ENCODE measurements at regions not wholly inside any gene's neighbourhood (a gene's known extent, or its start where the extent isn't known, plus 50 kb on each side); places are given as distances from the start of the nearest gene placed in this dataset.

DNA sequence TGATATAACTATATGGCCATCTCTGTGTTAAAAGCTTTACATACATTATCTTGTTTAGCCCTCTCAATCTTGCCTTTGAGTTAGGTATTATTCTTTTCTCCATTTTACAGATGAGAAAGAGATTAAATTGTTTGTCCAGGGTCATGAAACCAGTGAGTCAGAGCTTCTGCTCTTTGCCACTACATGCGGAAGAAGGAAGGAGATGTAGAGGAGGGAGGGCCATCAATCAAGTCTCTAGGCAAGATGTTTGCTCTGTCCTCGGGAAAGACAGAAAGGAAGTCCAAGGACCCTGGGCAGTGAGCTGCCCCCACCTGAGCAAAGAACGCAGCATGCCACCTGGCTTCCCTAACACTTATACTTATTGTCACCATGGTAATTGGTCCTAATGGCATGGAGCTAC, 133.7 kb upstream of the IL1RAPL2 start:
- Histone ChIP-seq H3K27ac (ENCODE audit: low read depth, low read length, severe bottlenecking) (no peak overlapping the region), H3K4me3 (ENCODE audit: extremely low read depth, insufficient read depth, low read length, poor library complexity, severe bottlenecking) (no peak overlapping the region), H3K4me1 (ENCODE audit: control insufficient read depth, insufficient read depth, low read length, poor library complexity, severe bottlenecking) (no peaks in the 10 kb centered on the region), H3K9me3 (ENCODE audit: control insufficient read depth, low read length) (no peaks in the 10 kb centered on the region), H3K36me3 (ENCODE audit: control insufficient read depth, insufficient read depth, low read length) (no peaks in the 10 kb centered on the region)
- WGBS, 2 experiments (ENCODE audit: insufficient coverage in 2 of 2) = no CpG with 5 or more reads among the region's 3 CpGs

DNA sequence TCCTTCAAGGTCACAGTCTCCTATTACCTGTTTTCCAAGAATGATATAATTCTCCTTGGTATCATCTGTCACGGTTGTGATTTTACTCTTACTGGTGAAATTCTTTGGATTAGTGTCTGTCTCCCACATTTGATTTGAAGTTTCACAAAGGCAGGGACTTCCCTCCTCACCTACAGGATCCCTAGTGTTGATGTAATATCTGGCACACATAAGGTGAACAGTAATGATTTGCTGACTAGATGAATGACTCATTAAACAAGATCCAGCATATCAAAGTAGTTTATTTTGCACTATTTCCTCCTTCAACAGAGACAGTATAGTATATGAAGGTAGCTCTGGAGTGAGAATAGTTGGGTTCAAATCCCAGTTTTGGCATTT, 135.3 kb upstream of the IL1RAPL2 start:
- Histone ChIP-seq H3K27ac (ENCODE audit: low read depth, low read length, severe bottlenecking) (no peak overlapping the region), H3K9me3 (ENCODE audit: control insufficient read depth, low read length) (no peaks in the 10 kb centered on the region), H3K4me3 (ENCODE audit: extremely low read depth, insufficient read depth, low read length, poor library complexity, severe bottlenecking) (no peak overlapping the region), H3K4me1 (ENCODE audit: control insufficient read depth, insufficient read depth, low read length, poor library complexity, severe bottlenecking) (no peaks in the 10 kb centered on the region), H3K36me3 (ENCODE audit: control insufficient read depth, insufficient read depth, low read length) (no peaks in the 10 kb centered on the region)
- no CpG with 5 or more reads among the region's 1 CpG for WGBS, 2 experiments (ENCODE audit: insufficient coverage in 2 of 2)

DNA sequence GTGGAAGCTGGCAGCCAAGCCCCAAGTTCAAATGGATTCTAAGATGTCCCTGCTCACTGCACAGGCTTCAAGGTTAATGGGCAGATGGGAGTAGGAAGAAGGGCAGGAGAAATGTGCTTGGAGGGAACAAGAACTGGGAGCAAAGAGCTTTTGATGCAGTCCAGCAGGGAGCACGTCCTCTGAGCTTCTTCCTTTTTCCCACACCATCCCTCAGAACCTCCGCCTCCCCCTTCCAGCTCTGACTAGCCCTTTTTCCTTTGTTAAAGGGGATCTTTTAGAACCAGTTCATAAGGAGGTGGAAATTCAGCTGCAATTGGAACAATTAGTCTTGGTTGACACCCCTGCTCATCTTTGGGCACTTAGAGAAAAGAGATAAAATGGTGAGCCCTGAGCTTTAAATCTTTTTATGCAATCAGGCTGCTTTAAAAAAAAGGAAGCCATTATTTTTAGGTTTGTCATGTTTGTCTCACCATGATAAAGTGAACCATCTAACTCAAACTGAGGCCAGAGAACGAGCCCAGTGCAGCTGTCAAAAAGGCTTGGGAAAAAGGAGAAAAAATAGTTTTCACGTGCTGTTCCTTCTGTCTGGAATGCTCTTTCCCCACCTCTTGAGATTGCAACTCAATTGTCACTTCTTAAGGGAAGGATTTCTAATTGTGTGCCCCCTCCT, 135.8 kb upstream of the IL1RAPL2 start:
- H3K27ac ChIP-seq (ENCODE audit: low read depth, low read length, severe bottlenecking) = no peak overlapping the region
- H3K36me3 ChIP-seq (ENCODE audit: control insufficient read depth, insufficient read depth, low read length) = no peaks in the 10 kb centered on the region
- H3K9me3 ChIP-seq (ENCODE audit: control insufficient read depth, low read length) = no peaks in the 10 kb centered on the region
- WGBS, 2 experiments (ENCODE audit: insufficient coverage in 2 of 2) = no CpG with 5 or more reads among the region's 4 CpGs
- no peak overlapping the region for H3K4me3 ChIP-seq (ENCODE audit: extremely low read depth, insufficient read depth, low read length, poor library complexity, severe bottlenecking)
- H3K4me1 ChIP-seq (ENCODE audit: control insufficient read depth, insufficient read depth, low read length, poor library complexity, severe bottlenecking) = no peaks in the 10 kb centered on the region

DNA sequence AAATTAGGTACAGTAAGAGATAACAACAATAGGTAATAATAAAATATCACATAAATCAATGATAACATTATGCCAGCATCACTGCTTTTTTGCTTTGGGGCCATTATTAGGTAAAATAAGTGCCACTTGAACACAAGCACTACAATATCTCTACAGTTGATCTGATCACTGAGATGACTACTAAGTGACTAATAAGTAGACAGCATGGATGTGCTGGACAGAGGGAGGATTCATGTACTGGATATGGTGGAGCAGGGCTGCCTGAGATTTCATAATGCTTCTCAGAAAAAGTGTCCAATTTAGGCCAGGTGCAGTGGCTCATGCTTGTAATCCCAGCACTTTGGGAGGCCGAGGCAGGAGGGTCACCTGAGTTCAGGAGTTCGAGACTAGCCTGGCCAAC, 137.8 kb upstream of the IL1RAPL2 start:
- no peak overlapping the region for H3K27ac ChIP-seq (ENCODE audit: low read depth, low read length, severe bottlenecking)
- WGBS, 2 experiments (ENCODE audit: insufficient coverage in 2 of 2) = 100% methylated on average over 2 of the region's 2 CpGs; no CpG with 5 or more reads in 1 of the 2 experiments
- no peaks in the 10 kb centered on the region for H3K9me3 ChIP-seq (ENCODE audit: control insufficient read depth, low read length)
- H3K4me1 ChIP-seq (ENCODE audit: control insufficient read depth, insufficient read depth, low read length, poor library complexity, severe bottlenecking) = no peaks in the 10 kb centered on the region
- no peaks in the 10 kb centered on the region for H3K36me3 ChIP-seq (ENCODE audit: control insufficient read depth, insufficient read depth, low read length)
- H3K4me3 ChIP-seq (ENCODE audit: extremely low read depth, insufficient read depth, low read length, poor library complexity, severe bottlenecking) = no peak overlapping the region

DNA sequence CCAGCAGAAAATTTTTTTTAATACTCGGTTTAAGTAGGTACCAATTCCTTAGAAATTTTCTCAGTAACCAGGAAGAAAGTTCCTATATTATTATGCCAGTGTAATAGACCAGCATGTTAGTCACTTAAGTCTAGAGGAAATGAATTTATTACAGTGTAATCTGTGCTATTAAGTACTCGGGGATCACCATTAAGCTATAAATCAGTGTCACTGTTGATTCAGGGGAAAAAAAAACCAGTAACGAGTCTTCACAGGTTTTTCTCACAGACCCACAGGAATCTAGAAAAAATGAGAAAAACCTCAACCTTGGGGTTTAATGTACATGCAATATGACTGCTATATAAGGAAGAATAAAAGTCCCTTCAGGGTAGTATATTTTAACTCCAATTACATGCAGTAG, 138.3 kb upstream of the IL1RAPL2 start:
- Histone ChIP-seq H3K4me1 (ENCODE audit: control insufficient read depth, insufficient read depth, low read length, poor library complexity, severe bottlenecking) (no peaks in the 10 kb centered on the region), H3K9me3 (ENCODE audit: control insufficient read depth, low read length) (no peaks in the 10 kb centered on the region), H3K4me3 (ENCODE audit: extremely low read depth, insufficient read depth, low read length, poor library complexity, severe bottlenecking) (no peak overlapping the region), H3K27ac (ENCODE audit: low read depth, low read length, severe bottlenecking) (no peak overlapping the region), H3K36me3 (ENCODE audit: control insufficient read depth, insufficient read depth, low read length) (no peaks in the 10 kb centered on the region)
- WGBS, 2 experiments (ENCODE audit: insufficient coverage in 2 of 2) = no CpG with 5 or more reads among the region's 3 CpGs

DNA sequence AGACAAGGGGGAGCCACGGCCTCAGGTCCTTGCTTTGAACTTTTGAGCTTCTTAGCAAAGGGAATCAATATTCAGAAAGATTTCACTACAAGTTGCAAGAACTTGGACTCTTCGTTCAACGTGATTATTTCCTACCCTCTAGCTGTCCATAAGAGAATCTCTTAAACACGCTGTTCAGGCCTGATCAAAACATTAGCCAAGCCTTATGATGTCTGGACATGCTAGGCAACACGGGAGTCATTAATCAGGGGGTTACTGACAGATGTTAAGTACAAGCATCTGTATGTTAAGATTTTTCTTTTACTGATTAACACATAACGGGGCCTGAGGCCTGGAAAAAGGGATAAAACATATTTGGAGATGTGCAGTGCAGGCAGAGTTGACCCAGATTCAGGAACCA, 138.9 kb upstream of the IL1RAPL2 start:
- Histone ChIP-seq H3K27ac (ENCODE audit: low read depth, low read length, severe bottlenecking) (no peak overlapping the region), H3K9me3 (ENCODE audit: control insufficient read depth, low read length) (no peaks in the 10 kb centered on the region), H3K4me1 (ENCODE audit: control insufficient read depth, insufficient read depth, low read length, poor library complexity, severe bottlenecking) (no peaks in the 10 kb centered on the region), H3K36me3 (ENCODE audit: control insufficient read depth, insufficient read depth, low read length) (no peaks in the 10 kb centered on the region), H3K4me3 (ENCODE audit: extremely low read depth, insufficient read depth, low read length, poor library complexity, severe bottlenecking) (no peak overlapping the region)
- WGBS, 2 experiments (ENCODE audit: insufficient coverage in 2 of 2) = 100% methylated on average over 1 of the region's 6 CpGs; no CpG with 5 or more reads in 1 of the 2 experiments

DNA sequence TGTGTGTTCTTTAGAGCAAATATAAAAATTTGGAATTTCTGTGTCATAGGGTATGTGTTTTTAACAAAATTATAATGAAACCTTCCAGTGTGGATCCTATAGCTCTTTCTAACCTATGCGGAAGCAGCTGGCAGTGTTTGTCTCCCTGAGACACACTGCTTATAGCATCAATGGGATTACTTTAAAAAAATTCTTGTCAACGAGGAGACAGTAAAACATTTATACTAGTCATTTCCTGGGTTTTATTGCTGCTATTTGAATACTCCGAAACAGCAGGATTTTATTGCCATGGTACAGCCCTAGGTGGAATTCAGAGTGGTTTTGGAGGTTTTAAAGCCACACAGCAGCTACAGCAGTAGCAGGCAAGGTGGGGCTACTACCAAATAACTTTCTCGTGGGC, 145.1 kb upstream of the IL1RAPL2 start:
- no peaks in the 10 kb centered on the region for H3K4me1 ChIP-seq (ENCODE audit: control insufficient read depth, insufficient read depth, low read length, poor library complexity, severe bottlenecking)
- no peaks in the 10 kb centered on the region for H3K36me3 ChIP-seq (ENCODE audit: control insufficient read depth, insufficient read depth, low read length)
- WGBS, 2 experiments (ENCODE audit: insufficient coverage in 2 of 2) = no CpG with 5 or more reads among the region's 4 CpGs
- no peak overlapping the region for H3K4me3 ChIP-seq (ENCODE audit: extremely low read depth, insufficient read depth, low read length, poor library complexity, severe bottlenecking)
- no peak overlapping the region for H3K27ac ChIP-seq (ENCODE audit: low read depth, low read length, severe bottlenecking)
- no peaks in the 10 kb centered on the region for H3K9me3 ChIP-seq (ENCODE audit: control insufficient read depth, low read length)

DNA sequence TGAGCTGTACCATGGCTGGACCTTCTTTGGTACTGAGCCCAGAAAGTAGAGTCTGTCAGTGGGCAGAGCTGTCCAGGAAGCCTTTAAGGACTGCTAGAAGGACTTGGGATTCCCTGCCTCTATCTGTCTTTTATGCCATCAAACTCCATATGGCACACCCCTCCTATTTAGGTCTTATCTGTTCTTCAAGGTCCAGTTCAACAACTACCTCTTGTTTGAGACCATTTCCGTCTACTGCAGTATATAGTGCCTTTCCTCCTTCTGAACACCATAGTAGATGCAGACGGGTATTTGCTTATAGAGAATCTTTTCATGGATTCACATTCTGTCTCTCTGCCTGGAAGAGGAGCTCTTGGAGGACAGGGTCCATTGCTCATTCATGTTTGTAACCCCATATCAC, 146.1 kb upstream of the IL1RAPL2 start:
- 100% methylated on average over 1 of the region's 2 CpGs; no CpG with 5 or more reads in 1 of the 2 experiments for WGBS, 2 experiments (ENCODE audit: insufficient coverage in 2 of 2)
- H3K27ac ChIP-seq (ENCODE audit: low read depth, low read length, severe bottlenecking) = no peak overlapping the region
- no peak overlapping the region for H3K4me3 ChIP-seq (ENCODE audit: extremely low read depth, insufficient read depth, low read length, poor library complexity, severe bottlenecking)
- H3K36me3 ChIP-seq (ENCODE audit: control insufficient read depth, insufficient read depth, low read length) = no peaks in the 10 kb centered on the region
- H3K4me1 ChIP-seq (ENCODE audit: control insufficient read depth, insufficient read depth, low read length, poor library complexity, severe bottlenecking) = no peaks in the 10 kb centered on the region
- H3K9me3 ChIP-seq (ENCODE audit: control insufficient read depth, low read length) = no peaks in the 10 kb centered on the region

DNA sequence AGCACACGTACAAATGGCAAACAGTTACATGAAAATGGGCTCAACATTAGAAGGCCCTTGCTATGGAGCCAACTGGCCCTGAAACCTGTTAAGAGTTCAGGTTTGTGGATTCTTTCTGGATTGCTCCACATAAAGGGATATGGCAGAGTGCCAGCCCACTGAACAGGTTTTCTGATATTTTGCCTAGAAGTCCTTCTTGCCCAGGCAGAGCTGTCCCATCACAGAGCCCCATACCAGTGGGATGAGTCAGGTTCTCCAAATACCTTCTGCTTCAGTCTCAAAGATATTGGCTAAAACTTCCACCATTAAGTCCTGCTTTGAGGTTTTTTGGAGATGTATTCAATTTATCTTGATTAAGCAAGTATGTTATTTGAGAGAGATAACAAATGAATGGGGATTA, 146.8 kb upstream of the IL1RAPL2 start:
- H3K36me3 ChIP-seq (ENCODE audit: control insufficient read depth, insufficient read depth, low read length) = no peaks in the 10 kb centered on the region
- no peaks in the 10 kb centered on the region for H3K4me1 ChIP-seq (ENCODE audit: control insufficient read depth, insufficient read depth, low read length, poor library complexity, severe bottlenecking)
- no CpG with 5 or more reads among the region's 1 CpG for WGBS, 2 experiments (ENCODE audit: insufficient coverage in 2 of 2)

DNA sequence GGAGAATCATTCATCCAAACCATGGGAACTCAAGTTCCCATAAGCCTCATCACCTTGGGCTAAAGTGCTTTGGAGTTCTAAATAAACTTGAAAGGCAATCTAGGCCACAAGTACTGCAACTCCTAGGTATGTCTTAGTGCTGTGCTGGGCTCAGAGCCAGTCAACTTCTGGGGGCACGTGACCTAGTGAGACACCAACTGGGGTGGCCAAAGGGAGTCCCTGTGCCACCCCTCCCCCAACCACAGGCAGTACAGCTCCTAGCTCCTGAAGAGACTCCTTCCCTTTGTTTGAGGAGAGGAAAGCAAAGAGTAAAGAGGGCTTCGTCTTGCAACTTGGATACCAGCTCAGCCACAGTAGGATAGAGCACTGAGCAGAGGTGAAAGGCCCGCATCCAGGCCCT, 154.2 kb upstream of the IL1RAPL2 start:
- Histone ChIP-seq H3K9me3 (ENCODE audit: control insufficient read depth, low read length) (no peaks in the 10 kb centered on the region), H3K4me3 (ENCODE audit: extremely low read depth, insufficient read depth, low read length, poor library complexity, severe bottlenecking) (no peak overlapping the region), H3K27ac (ENCODE audit: low read depth, low read length, severe bottlenecking) (no peak overlapping the region), H3K4me1 (ENCODE audit: control insufficient read depth, insufficient read depth, low read length, poor library complexity, severe bottlenecking) (no peaks in the 10 kb centered on the region), H3K36me3 (ENCODE audit: control insufficient read depth, insufficient read depth, low read length) (no peaks in the 10 kb centered on the region)
- no CpG with 5 or more reads among the region's 3 CpGs for WGBS, 2 experiments (ENCODE audit: insufficient coverage in 2 of 2)

More for the DNA sequence above, 146.8 kb upstream of the IL1RAPL2 start:
- Histone ChIP-seq H3K27ac (ENCODE audit: low read depth, low read length, severe bottlenecking) (no peak overlapping the region), H3K4me3 (ENCODE audit: extremely low read depth, insufficient read depth, low read length, poor library complexity, severe bottlenecking) (no peak overlapping the region), H3K9me3 (ENCODE audit: control insufficient read depth, low read length) (no peaks in the 10 kb centered on the region)

DNA sequence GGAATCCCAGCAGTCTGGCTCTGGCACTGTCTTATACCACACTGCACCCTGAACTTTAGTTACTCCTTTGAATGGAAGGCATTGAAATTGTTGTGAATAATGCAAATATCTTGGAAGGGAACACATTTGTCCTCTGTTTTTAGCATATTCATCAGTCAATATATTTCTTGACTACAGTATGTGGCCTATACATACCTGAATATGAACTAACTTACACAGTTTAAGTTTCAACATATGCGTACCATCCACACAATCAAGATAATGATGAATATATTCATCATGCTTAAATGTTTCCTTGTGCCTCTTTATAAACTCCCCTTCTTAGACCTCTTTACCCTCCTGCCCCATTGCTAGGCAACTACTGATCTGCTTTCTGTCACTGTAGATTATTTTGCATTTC, 145.7 kb upstream of the ESX1 start:
- Histone ChIP-seq H3K27ac (ENCODE audit: low read depth, low read length, severe bottlenecking) (no peak overlapping the region), H3K9me3 (ENCODE audit: control insufficient read depth, low read length) (no peaks in the 10 kb centered on the region), H3K4me1 (ENCODE audit: control insufficient read depth, insufficient read depth, low read length, poor library complexity, severe bottlenecking) (no peaks in the 10 kb centered on the region), H3K4me3 (ENCODE audit: extremely low read depth, insufficient read depth, low read length, poor library complexity, severe bottlenecking) (no peak overlapping the region), H3K36me3 (ENCODE audit: control insufficient read depth, insufficient read depth, low read length) (no peaks in the 10 kb centered on the region)
- WGBS, 2 experiments (ENCODE audit: insufficient coverage in 2 of 2) = no CpG with 5 or more reads among the region's 1 CpG
